ENCODE measurements at regions not wholly inside any gene's neighbourhood (a gene's known extent, or its start where the extent isn't known, plus 50 kb on each side); places are given as distances from the start of the nearest gene placed in this dataset.

- TF ChIP-seq, protein P1, sequence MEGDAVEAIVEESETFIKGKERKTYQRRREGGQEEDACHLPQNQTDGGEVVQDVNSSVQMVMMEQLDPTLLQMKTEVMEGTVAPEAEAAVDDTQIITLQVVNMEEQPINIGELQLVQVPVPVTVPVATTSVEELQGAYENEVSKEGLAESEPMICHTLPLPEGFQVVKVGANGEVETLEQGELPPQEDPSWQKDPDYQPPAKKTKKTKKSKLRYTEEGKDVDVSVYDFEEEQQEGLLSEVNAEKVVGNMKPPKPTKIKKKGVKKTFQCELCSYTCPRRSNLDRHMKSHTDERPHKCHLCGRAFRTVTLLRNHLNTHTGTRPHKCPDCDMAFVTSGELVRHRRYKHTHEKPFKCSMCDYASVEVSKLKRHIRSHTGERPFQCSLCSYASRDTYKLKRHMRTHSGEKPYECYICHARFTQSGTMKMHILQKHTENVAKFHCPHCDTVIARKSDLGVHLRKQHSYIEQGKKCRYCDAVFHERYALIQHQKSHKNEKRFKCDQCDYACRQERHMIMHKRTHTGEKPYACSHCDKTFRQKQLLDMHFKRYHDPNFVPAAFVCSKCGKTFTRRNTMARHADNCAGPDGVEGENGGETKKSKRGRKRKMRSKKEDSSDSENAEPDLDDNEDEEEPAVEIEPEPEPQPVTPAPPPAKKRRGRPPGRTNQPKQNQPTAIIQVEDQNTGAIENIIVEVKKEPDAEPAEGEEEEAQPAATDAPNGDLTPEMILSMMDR (optimal IDR thresholded peaks at IDR 0.05 in 1 of 3, IDR thresholded peaks at IDR 0.05 in 1 of 3, conservative IDR thresholded peaks at IDR 0.05 in 1 of 3; ENCODE audit: extremely low read depth in 1 of 3, insufficient read depth in 2 of 3, low read length in 3 of 3), result no peak
- no peak for TF ChIP-seq EZH2 (IDR thresholded peaks at IDR 0.05; ENCODE audit: low read length)
Observed at GRCh38 chr2:89850881-89851582, 1159.6 kb downstream of the RPIA start.

Data from keratinocyte (primary cell).